HG03378 (cell line): ENCODE measurements at regions not wholly inside any gene's neighbourhood (a gene's known extent, or its start where the extent isn't known, plus 50 kb on each side); places are given as distances from the start of the nearest gene placed in this dataset.

Experiments
- ATAC-seq: cut with Tn5 transposase; IDR thresholded peaks from one replicate; pipeline ENCODE4 v1.9.1; 2021; ENCODE audit warnings: mild to moderate bottlenecking, moderate library complexity; ENCODE audit not compliant: unreplicated experiment

- ATAC-seq: no peak
These were observed 417.9 kb upstream of the C9orf72 start for GRCh38 chr9:27991221-27991620.

- ATAC-seq: no peak
These were observed 427.8 kb upstream of the C9orf72 start for GRCh38 chr9:28001096-28001495.

GRCh38 chr9:28004900-28005299, 431.6 kb upstream of the C9orf72 start:
- no peak for ATAC-seq

- ATAC-seq: no peak
These were observed 432.5 kb upstream of the C9orf72 start for GRCh38 chr9:28005779-28006178.

- no peak for ATAC-seq
These were observed 434.0 kb upstream of the C9orf72 start for GRCh38 chr9:28007097-28007817.

GRCh38 chr9:28014212-28014611, 440.9 kb upstream of the C9orf72 start:
- ATAC-seq: no peak

GRCh38 chr9:28024676-28025075, 451.4 kb upstream of the C9orf72 start:
- ATAC-seq: no peak

GRCh38 chr9:28025186-28025585, 451.9 kb upstream of the C9orf72 start:
- no peak for ATAC-seq

- ATAC-seq: no peak
These were observed 458.4 kb upstream of the C9orf72 start for GRCh38 chr9:28031521-28032267.

GRCh38 chr9:28032268-28032590, 458.9 kb upstream of the C9orf72 start:
- ATAC-seq: no peak

GRCh38 chr9:28034242-28034641, 461.0 kb upstream of the C9orf72 start:
- no peak for ATAC-seq

- ATAC-seq: no peak
These were observed 464.7 kb upstream of the C9orf72 start for GRCh38 chr9:28037968-28038367.

- ATAC-seq: no peak
These were observed 471.8 kb upstream of the C9orf72 start for GRCh38 chr9:28045051-28045450.

GRCh38 chr9:28050046-28050445, 476.8 kb upstream of the C9orf72 start:
- ATAC-seq: no peak

- no peak for ATAC-seq
These were observed 477.7 kb upstream of the C9orf72 start for GRCh38 chr9:28050941-28051340.

- ATAC-seq: no peak
These were observed 478.6 kb upstream of the C9orf72 start for GRCh38 chr9:28051559-28052503.

GRCh38 chr9:28053096-28053777, 480.0 kb upstream of the C9orf72 start:
- ATAC-seq: no peak

GRCh38 chr9:28056006-28056405, 482.7 kb upstream of the C9orf72 start:
- no peak for ATAC-seq

GRCh38 chr9:28056466-28056865, 483.2 kb upstream of the C9orf72 start:
- no peak for ATAC-seq

- ATAC-seq: no peak
These were observed 485.9 kb upstream of the C9orf72 start for GRCh38 chr9:28059192-28059591.

- ATAC-seq: no peak
These were observed 491.0 kb upstream of the C9orf72 start for GRCh38 chr9:28064241-28064815.
